Osteocyte (in vitro differentiated cells): ENCODE measurements at regions not wholly inside any gene's neighbourhood (a gene's known extent, or its start where the extent isn't known, plus 50 kb on each side); places are given as distances from the start of the nearest gene placed in this dataset.

Experiments
- DNase-seq: peaks from one replicate; pipeline ENCODE4 v3.0.0; 2021; ENCODE audit warnings: mixed read lengths; ENCODE audit not compliant: unreplicated experiment; ENCODE audit errors: extremely low spot score
- H3K27ac Mint-ChIP-seq: one replicate; pipeline ENCODE4 v1.8.0; 2021; ENCODE audit warnings: mild to moderate bottlenecking, mixed read lengths; ENCODE audit not compliant: unreplicated experiment
- H3K27me3 Mint-ChIP-seq: one replicate; pipeline ENCODE4 v1.8.0; 2021; ENCODE audit warnings: mixed read lengths; ENCODE audit not compliant: unreplicated experiment
- H3K36me3 Mint-ChIP-seq: one replicate; pipeline ENCODE4 v1.8.0; 2021; ENCODE audit warnings: mixed read lengths; ENCODE audit not compliant: unreplicated experiment
- H3K4me1 Mint-ChIP-seq: one replicate; pipeline ENCODE4 v1.8.0; 2021; ENCODE audit warnings: mixed read lengths; ENCODE audit not compliant: unreplicated experiment
- H3K4me3 Mint-ChIP-seq: one replicate; pipeline ENCODE4 v1.8.0; 2021; ENCODE audit warnings: mild to moderate bottlenecking, moderate library complexity, mixed read lengths; ENCODE audit not compliant: unreplicated experiment
- H3K9me3 Mint-ChIP-seq: one replicate; pipeline ENCODE4 v1.8.0; 2021; ENCODE audit warnings: mixed read lengths; ENCODE audit not compliant: unreplicated experiment
- TF ChIP-seq, protein P1 (sequence below): fragments of 200-600 bp; sonication (generic); IDR thresholded peaks from 2 replicates; pipeline ENCODE4 v1.5.0; 2021; ENCODE audit warnings: antibody characterized with exemption, mild to moderate bottlenecking, moderate library complexity

DNA sequence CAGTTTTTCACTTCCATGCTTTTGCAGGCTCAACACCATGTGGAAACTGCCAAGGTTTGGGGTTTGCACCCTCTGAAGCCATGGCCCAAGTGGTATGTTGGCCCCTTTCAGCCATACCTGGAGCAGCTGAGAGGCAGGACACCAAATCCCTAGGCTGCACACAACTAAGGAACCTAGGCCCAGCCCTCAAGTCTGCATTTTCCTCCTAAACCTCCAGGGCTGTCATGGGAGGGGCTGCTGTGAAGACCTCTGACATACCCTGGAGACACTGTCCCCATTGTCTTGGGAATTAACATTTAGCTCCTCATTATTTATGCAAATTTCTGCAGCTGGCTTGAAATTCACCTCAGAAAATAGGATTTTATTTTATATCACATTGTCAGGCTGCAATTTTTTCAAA lies 856.1 kb downstream of the TECRL start:
- no peak for DNase-seq
- Mint-ChIP-seq H3K36me3 (no peaks in the 10 kb centered on the region), H3K9me3 (no peaks in the 10 kb centered on the region), H3K4me3 (no peak overlapping the region), H3K27ac (no peak overlapping the region), H3K4me1 (no peaks in the 10 kb centered on the region), H3K27me3 (no peaks in the 10 kb centered on the region)
- TF ChIP-seq, protein P1, sequence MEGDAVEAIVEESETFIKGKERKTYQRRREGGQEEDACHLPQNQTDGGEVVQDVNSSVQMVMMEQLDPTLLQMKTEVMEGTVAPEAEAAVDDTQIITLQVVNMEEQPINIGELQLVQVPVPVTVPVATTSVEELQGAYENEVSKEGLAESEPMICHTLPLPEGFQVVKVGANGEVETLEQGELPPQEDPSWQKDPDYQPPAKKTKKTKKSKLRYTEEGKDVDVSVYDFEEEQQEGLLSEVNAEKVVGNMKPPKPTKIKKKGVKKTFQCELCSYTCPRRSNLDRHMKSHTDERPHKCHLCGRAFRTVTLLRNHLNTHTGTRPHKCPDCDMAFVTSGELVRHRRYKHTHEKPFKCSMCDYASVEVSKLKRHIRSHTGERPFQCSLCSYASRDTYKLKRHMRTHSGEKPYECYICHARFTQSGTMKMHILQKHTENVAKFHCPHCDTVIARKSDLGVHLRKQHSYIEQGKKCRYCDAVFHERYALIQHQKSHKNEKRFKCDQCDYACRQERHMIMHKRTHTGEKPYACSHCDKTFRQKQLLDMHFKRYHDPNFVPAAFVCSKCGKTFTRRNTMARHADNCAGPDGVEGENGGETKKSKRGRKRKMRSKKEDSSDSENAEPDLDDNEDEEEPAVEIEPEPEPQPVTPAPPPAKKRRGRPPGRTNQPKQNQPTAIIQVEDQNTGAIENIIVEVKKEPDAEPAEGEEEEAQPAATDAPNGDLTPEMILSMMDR = no peak

DNA sequence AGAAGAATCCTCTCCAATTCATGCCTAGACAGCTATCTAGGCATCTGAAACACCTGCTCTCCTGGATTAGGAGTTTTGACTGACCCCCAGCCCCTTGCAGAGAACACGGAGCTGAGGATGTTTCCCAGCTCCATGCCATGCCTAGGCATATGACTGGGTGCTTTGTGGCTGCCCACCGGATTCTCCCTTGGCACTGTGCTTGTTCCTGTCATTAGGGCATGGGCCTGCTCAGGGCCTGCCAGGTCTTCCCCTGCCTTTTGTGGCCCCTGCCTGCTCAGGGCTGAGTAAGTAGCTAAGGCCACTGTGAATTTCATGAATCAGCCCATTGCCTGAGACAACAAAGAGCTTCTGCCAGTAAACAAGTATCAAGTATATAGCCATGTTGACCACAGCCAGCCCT lies 867.4 kb downstream of the TECRL start:
- no peaks in the 10 kb centered on the region for H3K4me1 Mint-ChIP-seq
- H3K36me3 Mint-ChIP-seq = no peaks in the 10 kb centered on the region
- TF ChIP-seq, protein P1 = no peak
- peaks cover 9% of the 10 kb centered on the region for H3K9me3 Mint-ChIP-seq
- no peak for DNase-seq
- no peak overlapping the region for H3K4me3 Mint-ChIP-seq
- H3K27ac Mint-ChIP-seq = no peak overlapping the region
- H3K27me3 Mint-ChIP-seq = no peaks in the 10 kb centered on the region

DNA sequence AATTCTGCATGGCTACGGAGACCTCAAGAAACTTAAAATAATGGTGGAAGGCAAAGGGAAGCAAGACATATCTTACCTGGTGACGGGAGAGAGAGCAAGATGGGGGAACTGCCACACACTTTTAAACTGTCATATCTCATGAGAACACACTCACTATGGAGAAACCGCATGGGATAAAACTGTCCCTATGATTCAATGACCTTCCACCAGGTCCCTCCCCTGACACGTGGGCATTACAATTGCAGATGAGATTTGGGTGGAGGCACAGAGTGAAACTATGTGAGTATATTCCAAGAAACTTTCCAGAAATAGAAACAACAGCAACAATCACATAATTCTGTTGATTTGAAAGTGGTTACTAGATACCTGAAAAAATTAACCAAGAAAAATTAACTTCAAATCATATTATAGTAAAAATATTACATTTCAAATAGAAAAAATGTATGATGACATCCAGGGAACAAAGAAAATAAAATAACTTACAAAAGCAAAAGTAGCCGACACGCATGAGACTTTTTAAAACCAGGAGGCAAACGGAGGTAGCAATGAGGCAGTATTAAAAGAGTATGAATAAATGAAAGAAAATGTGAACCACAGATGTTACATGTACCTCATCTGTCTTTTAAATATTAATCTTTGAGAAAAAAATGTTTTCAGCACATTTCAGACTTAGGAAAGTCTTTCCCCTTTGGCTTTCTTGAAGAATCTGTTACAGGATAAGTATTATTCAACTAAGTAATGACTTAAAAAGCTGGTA lies 879.5 kb downstream of the TECRL start:
- no peak for DNase-seq
- no peaks in the 10 kb centered on the region for H3K4me1 Mint-ChIP-seq
- H3K27me3 Mint-ChIP-seq = peaks cover 10% of the 10 kb centered on the region
- no peaks in the 10 kb centered on the region for H3K36me3 Mint-ChIP-seq
- TF ChIP-seq, protein P1 = no peak
- no peak overlapping the region for H3K27ac Mint-ChIP-seq
- H3K9me3 Mint-ChIP-seq = no peaks in the 10 kb centered on the region
- H3K4me3 Mint-ChIP-seq = no peak overlapping the region

DNA sequence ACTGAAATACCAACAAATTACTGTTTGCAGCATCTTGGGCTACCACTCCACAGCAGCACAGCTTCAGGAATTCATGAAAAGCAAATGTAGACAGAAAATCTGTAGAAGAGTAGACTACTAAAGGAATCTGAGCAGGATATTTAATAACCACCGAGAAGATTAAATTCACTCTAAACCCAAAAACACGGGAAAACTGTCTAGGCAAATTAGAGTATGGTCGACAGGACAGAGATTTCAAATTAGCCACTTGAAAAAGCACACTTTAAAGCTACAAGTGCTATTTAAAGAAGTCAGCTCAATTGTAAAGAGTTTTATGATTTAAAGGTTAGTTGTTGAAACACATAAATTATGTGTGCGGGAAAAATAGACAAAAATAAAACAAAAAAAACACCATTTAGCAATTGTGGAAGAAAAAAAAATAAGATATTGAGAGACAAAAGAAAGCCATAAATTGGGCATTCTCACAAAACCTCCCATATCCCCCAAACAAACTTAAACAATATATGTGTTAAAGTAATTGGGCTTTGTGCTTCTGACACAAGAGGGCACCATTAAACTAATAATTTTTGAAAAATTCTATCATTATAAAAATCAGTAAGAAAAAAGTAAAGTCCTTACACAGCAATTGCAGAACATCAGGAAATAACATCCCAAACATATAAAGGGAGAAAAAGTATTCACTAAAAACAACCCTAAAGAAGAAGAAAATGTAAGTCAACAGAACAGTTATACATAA lies 880.8 kb downstream of the TECRL start:
- TF ChIP-seq, protein P1 = peak; percentile 27
- H3K36me3 Mint-ChIP-seq = no peaks in the 10 kb centered on the region
- H3K4me3 Mint-ChIP-seq = no peak overlapping the region
- no peaks in the 10 kb centered on the region for H3K9me3 Mint-ChIP-seq
- no peak overlapping the region for H3K27ac Mint-ChIP-seq
- DNase-seq = no peak
- peaks cover 10% of the 10 kb centered on the region for H3K27me3 Mint-ChIP-seq
- H3K4me1 Mint-ChIP-seq = no peaks in the 10 kb centered on the region

DNA sequence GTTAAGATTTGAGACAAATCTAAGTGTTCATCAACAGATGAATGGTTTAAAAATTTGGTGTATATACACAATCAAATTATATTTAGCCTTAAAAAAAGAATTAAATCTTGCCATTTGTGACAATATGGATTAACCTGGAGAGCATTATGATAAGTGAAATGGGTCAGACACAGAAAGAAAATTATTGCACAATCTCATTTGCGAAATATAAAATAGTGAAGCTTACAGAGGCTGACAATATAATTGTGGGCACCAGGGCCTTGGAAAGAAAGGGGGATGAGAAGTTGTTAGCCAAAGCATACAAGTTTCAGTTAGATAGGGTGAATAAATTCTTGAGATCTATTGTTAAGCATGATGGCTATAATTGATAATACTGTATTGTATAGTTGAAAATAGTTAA lies 883.0 kb downstream of the TECRL start:
- TF ChIP-seq, protein P1 = no peak
- Mint-ChIP-seq H3K27me3 (peaks cover 10% of the 10 kb centered on the region), H3K27ac (no peak overlapping the region), H3K4me1 (no peaks in the 10 kb centered on the region), H3K9me3 (peaks cover 7% of the 10 kb centered on the region), H3K4me3 (no peak overlapping the region), H3K36me3 (no peaks in the 10 kb centered on the region)
- no peak for DNase-seq
